GM12878 (cell line): ENCODE measurements at regions not wholly inside any gene's neighbourhood (a gene's known extent, or its start where the extent isn't known, plus 50 kb on each side); places are given as distances from the start of the nearest gene placed in this dataset.

ENCODE experiments used
- CHD2 ChIP-seq: IDR thresholded peaks from 2 replicates; pipeline ENCODE4 v1.6.1; 2011; ENCODE audit warnings: low read depth, low read length, improper control_type of control experiment, borderline replicate concordance
- FOXM1 ChIP-seq: IDR thresholded peaks from 2 replicates; pipeline ENCODE4 v1.6.1; 2012; ENCODE audit warnings: low read depth, mild to moderate bottlenecking, inconsistent platforms, low read length, moderate library complexity
- KDM1A ChIP-seq: fragments of 200-600 bp; sonication (generic); IDR thresholded peaks from 2 replicates; pipeline ENCODE4 v1.6.1; 2016; ENCODE audit warnings: borderline replicate concordance
- MEF2A ChIP-seq: IDR thresholded peaks from 2 replicates; pipeline ENCODE4 v1.6.1; 2011; ENCODE audit warnings: low read depth, mild to moderate bottlenecking, low read length, moderate library complexity; ENCODE audit not compliant: insufficient read depth
- NFYB ChIP-seq: IDR thresholded peaks from 2 replicates; pipeline ENCODE4 v1.6.1; 2011; ENCODE audit warnings: low read depth, mild to moderate bottlenecking, low read length, improper control_type of control experiment, moderate library complexity; ENCODE audit not compliant: insufficient read depth
- ZSCAN29 ChIP-seq: fragments of 450-650 bp; IDR thresholded peaks from 2 replicates; pipeline ENCODE4 v1.6.1; 2017; ENCODE audit warnings: mild to moderate bottlenecking, moderate library complexity
- TF ChIP-seq, protein P1 (sequence below): fragments of 450-650 bp; IDR thresholded peaks from 2 replicates; pipeline ENCODE4 v1.6.1; 2018; ENCODE audit warnings: mild to moderate bottlenecking, low read depth, moderate library complexity; ENCODE audit not compliant: partially characterized antibody
- TF ChIP-seq, protein P2 (sequence below): IDR thresholded peaks from 2 replicates; pipeline ENCODE4 v1.6.1; 2011; ENCODE audit warnings: low read depth, low read length, improper control_type of control experiment, borderline replicate concordance
- TF ChIP-seq, protein P3 (sequence below): fragments of 450-650 bp; IDR thresholded peaks from 2 replicates; pipeline ENCODE4 v1.6.1; 2017; ENCODE audit warnings: mild to moderate bottlenecking, low read depth, inconsistent platforms; ENCODE audit not compliant: poor library complexity, severe bottlenecking

GRCh38 chr2:751474-751873, 74.3 kb upstream of the TMEM18 start (continued):
- TF ChIP-seq, protein P1, sequence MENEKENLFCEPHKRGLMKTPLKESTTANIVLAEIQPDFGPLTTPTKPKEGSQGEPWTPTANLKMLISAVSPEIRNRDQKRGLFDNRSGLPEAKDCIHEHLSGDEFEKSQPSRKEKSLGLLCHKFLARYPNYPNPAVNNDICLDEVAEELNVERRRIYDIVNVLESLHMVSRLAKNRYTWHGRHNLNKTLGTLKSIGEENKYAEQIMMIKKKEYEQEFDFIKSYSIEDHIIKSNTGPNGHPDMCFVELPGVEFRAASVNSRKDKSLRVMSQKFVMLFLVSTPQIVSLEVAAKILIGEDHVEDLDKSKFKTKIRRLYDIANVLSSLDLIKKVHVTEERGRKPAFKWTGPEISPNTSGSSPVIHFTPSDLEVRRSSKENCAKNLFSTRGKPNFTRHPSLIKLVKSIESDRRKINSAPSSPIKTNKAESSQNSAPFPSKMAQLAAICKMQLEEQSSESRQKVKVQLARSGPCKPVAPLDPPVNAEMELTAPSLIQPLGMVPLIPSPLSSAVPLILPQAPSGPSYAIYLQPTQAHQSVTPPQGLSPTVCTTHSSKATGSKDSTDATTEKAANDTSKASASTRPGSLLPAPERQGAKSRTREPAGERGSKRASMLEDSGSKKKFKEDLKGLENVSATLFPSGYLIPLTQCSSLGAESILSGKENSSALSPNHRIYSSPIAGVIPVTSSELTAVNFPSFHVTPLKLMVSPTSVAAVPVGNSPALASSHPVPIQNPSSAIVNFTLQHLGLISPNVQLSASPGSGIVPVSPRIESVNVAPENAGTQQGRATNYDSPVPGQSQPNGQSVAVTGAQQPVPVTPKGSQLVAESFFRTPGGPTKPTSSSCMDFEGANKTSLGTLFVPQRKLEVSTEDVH, result no peak
- TF ChIP-seq CHD2 (no peak), KDM1A (no peak), NFYB (no peak), MEF2A (no peak), FOXM1 (no peak), ZSCAN29 (no peak)
- TF ChIP-seq, protein P2, sequence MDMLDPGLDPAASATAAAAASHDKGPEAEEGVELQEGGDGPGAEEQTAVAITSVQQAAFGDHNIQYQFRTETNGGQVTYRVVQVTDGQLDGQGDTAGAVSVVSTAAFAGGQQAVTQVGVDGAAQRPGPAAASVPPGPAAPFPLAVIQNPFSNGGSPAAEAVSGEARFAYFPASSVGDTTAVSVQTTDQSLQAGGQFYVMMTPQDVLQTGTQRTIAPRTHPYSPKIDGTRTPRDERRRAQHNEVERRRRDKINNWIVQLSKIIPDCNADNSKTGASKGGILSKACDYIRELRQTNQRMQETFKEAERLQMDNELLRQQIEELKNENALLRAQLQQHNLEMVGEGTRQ, result no peak
- TF ChIP-seq, protein P3, sequence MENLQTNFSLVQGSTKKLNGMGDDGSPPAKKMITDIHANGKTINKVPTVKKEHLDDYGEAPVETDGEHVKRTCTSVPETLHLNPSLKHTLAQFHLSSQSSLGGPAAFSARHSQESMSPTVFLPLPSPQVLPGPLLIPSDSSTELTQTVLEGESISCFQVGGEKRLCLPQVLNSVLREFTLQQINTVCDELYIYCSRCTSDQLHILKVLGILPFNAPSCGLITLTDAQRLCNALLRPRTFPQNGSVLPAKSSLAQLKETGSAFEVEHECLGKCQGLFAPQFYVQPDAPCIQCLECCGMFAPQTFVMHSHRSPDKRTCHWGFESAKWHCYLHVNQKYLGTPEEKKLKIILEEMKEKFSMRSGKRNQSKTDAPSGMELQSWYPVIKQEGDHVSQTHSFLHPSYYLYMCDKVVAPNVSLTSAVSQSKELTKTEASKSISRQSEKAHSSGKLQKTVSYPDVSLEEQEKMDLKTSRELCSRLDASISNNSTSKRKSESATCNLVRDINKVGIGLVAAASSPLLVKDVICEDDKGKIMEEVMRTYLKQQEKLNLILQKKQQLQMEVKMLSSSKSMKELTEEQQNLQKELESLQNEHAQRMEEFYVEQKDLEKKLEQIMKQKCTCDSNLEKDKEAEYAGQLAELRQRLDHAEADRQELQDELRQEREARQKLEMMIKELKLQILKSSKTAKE, result no peak
